ENCODE measurements at regions not wholly inside any gene's neighbourhood (a gene's known extent, or its start where the extent isn't known, plus 50 kb on each side); places are given as distances from the start of the nearest gene placed in this dataset.

- Mint-ChIP-seq H3K27me3 (ENCODE audit: unreplicated experiment) (peaks cover 1% of the 10 kb centered on the region), H3K4me3 (ENCODE audit: unreplicated experiment) (no peak overlapping the region), H3K9me3 (ENCODE audit: unreplicated experiment) (peaks cover 5% of the 10 kb centered on the region), H3K36me3 (ENCODE audit: low read depth, unreplicated experiment) (no peaks in the 10 kb centered on the region), H3K4me1 (ENCODE audit: unreplicated experiment) (no peaks in the 10 kb centered on the region), H3K27ac (ENCODE audit: unreplicated experiment) (no peak overlapping the region)
- DNase-seq (ENCODE audit: low spot score) = no peak
- TF ChIP-seq CTCF (IDR thresholded peaks at IDR 0.05; ENCODE audit: unreplicated experiment) = no peak
Observed at GRCh38 chr4:132382243-132382642, 766.9 kb upstream of the PCDH10 start.

DNA sequence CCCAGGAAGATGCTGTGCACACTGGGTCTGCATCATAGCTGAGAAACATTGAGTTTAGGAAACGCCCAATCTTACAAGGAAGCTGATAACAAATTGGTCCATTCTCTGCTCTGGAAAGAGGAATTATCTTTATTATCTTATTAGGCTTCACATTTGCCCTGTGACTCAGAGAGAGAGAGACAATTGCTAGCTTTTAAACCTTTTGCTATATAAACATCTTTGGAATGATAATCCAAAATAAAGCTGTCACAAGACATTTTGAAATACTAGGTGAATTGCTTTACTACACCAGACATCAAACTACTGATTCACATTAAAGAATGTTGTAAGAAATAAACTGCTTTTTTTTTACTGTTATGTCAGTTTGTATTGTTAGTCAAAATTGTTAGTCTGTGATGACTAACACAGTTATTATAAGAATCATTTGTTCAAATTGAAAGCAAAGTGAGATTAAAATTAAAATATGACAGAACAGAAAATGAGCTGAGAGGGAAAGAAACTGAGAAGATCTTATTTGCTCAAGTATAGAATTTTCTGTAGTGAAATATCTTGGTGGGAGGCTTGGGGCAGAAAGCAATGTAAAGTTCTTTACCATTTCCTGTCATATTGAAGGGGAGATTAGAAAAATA is 765.4 kb upstream of the PCDH10 start:
- no peak overlapping the region for H3K4me3 Mint-ChIP-seq (ENCODE audit: unreplicated experiment)
- no peak overlapping the region for H3K27ac Mint-ChIP-seq (ENCODE audit: unreplicated experiment)
- peaks cover 5% of the 10 kb centered on the region for H3K9me3 Mint-ChIP-seq (ENCODE audit: unreplicated experiment)
- DNase-seq (ENCODE audit: low spot score) = no peak
- H3K27me3 Mint-ChIP-seq (ENCODE audit: unreplicated experiment) = peaks cover 1% of the 10 kb centered on the region
- H3K4me1 Mint-ChIP-seq (ENCODE audit: unreplicated experiment) = no peaks in the 10 kb centered on the region
- no peaks in the 10 kb centered on the region for H3K36me3 Mint-ChIP-seq (ENCODE audit: low read depth, unreplicated experiment)
- TF ChIP-seq CTCF (IDR thresholded peaks at IDR 0.05; ENCODE audit: unreplicated experiment) = no peak

DNA sequence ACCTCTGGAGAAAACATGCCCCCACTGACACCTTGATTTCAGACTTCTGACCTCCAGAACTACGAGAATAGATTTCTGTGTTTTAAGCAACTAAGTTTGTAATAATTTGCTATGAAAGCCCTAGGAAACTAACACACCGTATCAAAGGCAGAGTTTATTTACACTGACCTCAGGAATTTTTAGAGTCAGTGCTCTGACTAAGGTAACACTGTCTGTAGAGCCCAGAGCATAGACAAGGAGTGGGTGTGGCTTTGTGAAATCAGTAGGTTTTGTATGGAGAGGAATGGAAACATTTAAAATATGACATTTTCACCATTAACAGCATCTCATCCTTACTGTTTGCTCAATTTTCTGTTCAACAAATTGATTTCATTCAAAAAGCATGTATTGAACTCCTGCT is 764.4 kb upstream of the PCDH10 start:
- no peak for TF ChIP-seq CTCF (IDR thresholded peaks at IDR 0.05; ENCODE audit: unreplicated experiment)
- no peaks in the 10 kb centered on the region for H3K4me1 Mint-ChIP-seq (ENCODE audit: unreplicated experiment)
- DNase-seq (ENCODE audit: low spot score) = no peak
- H3K9me3 Mint-ChIP-seq (ENCODE audit: unreplicated experiment) = peaks cover 5% of the 10 kb centered on the region
- no peaks in the 10 kb centered on the region for H3K27me3 Mint-ChIP-seq (ENCODE audit: unreplicated experiment)
- H3K4me3 Mint-ChIP-seq (ENCODE audit: unreplicated experiment) = no peak overlapping the region
- H3K36me3 Mint-ChIP-seq (ENCODE audit: low read depth, unreplicated experiment) = no peaks in the 10 kb centered on the region
- H3K27ac Mint-ChIP-seq (ENCODE audit: unreplicated experiment) = no peak overlapping the region

DNA sequence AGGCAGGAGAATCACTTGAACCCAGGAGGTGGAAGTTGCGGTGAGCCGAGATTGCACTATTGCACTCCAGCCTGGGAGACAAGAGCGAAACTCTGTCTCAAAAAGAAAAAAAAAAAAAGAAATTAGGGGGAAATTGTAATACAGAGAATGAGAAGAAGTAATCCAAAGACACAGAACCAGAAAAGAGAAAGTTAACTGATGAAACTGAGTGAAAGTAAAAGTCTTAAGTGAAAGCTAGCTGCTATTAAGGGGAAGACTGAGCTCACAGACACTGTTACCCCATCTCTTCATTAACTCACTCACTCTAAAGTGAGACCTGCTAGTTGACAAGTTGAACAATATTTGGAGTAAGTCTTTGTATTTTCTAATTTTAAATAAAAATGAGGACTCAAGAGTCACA is 763.0 kb upstream of the PCDH10 start:
- no peak for DNase-seq (ENCODE audit: low spot score)
- H3K9me3 Mint-ChIP-seq (ENCODE audit: unreplicated experiment) = peaks cover 5% of the 10 kb centered on the region
- H3K27ac Mint-ChIP-seq (ENCODE audit: unreplicated experiment) = no peak overlapping the region

More for the DNA sequence above, 763.0 kb upstream of the PCDH10 start:
- no peaks in the 10 kb centered on the region for H3K4me1 Mint-ChIP-seq (ENCODE audit: unreplicated experiment)
- no peak overlapping the region for H3K4me3 Mint-ChIP-seq (ENCODE audit: unreplicated experiment)
- TF ChIP-seq CTCF (IDR thresholded peaks at IDR 0.05; ENCODE audit: unreplicated experiment) = no peak
- no peaks in the 10 kb centered on the region for H3K27me3 Mint-ChIP-seq (ENCODE audit: unreplicated experiment)
- H3K36me3 Mint-ChIP-seq (ENCODE audit: low read depth, unreplicated experiment) = no peaks in the 10 kb centered on the region
